ENCODE measurements at regions not wholly inside any gene's neighbourhood (a gene's known extent, or its start where the extent isn't known, plus 50 kb on each side); places are given as distances from the start of the nearest gene placed in this dataset.

DNA sequence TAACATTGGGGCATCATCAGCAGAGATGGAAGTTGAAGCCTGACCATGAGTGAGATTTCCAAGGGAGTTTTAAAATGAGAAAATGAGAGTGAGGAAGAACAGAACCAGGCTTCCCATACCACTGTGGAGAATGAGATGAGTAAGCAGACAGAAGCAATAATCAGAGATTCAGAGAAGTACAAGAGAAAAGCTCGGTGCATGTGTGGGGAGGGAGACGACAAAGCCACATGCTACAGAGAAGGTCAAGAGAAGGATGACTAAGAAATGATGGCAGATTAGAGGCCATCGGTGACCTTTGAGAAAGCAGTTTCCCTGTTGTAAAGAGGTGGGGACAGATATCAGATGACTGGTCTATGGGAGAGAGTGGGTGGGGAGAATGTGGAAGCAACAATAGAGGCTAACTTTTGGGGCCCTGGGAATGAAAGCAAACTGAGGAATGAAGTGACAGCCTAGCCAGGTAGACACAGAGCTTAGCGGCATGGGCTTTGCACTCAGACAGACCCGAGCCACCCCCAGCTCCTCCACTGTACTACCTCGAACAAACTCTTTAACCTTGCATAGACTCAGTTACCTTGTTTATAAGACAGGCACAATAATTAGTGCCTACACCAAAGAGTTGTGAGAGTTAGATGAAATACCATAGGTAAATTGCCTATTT, 207.7 kb downstream of the PIK3R1 start:
- no peak for TF ChIP-seq POLR2A (IDR thresholded peaks at IDR 0.05)
- TF ChIP-seq, protein P1, sequence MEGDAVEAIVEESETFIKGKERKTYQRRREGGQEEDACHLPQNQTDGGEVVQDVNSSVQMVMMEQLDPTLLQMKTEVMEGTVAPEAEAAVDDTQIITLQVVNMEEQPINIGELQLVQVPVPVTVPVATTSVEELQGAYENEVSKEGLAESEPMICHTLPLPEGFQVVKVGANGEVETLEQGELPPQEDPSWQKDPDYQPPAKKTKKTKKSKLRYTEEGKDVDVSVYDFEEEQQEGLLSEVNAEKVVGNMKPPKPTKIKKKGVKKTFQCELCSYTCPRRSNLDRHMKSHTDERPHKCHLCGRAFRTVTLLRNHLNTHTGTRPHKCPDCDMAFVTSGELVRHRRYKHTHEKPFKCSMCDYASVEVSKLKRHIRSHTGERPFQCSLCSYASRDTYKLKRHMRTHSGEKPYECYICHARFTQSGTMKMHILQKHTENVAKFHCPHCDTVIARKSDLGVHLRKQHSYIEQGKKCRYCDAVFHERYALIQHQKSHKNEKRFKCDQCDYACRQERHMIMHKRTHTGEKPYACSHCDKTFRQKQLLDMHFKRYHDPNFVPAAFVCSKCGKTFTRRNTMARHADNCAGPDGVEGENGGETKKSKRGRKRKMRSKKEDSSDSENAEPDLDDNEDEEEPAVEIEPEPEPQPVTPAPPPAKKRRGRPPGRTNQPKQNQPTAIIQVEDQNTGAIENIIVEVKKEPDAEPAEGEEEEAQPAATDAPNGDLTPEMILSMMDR (IDR thresholded peaks at IDR 0.05), result no peak

All from gastroesophageal sphincter (tissue), 3 donors.